ENCODE measurements at regions not wholly inside any gene's neighbourhood (a gene's known extent, or its start where the extent isn't known, plus 50 kb on each side); places are given as distances from the start of the nearest gene placed in this dataset.
"Not testable (repeated sequence)": the region's sequence is repeated elsewhere in the genome, so short reads cannot be mapped to it uniquely, and the experiment has no call there.

DNA sequence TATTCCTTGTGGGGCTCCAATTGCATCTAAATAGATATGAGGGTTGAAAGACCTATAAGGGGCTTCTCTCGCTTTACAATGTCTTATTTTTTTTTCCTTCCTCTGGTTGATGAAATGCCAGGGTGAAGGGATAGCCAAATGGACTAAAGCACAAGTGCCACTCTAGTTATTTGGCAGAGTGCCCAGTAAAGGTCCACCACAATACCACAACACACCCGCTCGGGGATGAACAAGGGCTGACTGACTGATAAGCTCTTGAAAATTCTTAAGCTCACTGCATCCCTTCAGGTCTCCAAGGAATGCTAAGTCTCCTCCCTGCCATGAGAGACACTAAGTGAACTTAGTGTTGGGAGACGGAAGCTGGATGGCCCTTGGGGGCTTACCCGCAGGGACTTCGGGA, 121.0 kb upstream of the CCNG1 start:
- TF ChIP-seq POLR2A (IDR thresholded peaks at IDR 0.05; ENCODE audit: extremely low read depth, insufficient read length): not testable (repeated sequence)
- TF ChIP-seq, protein P1, sequence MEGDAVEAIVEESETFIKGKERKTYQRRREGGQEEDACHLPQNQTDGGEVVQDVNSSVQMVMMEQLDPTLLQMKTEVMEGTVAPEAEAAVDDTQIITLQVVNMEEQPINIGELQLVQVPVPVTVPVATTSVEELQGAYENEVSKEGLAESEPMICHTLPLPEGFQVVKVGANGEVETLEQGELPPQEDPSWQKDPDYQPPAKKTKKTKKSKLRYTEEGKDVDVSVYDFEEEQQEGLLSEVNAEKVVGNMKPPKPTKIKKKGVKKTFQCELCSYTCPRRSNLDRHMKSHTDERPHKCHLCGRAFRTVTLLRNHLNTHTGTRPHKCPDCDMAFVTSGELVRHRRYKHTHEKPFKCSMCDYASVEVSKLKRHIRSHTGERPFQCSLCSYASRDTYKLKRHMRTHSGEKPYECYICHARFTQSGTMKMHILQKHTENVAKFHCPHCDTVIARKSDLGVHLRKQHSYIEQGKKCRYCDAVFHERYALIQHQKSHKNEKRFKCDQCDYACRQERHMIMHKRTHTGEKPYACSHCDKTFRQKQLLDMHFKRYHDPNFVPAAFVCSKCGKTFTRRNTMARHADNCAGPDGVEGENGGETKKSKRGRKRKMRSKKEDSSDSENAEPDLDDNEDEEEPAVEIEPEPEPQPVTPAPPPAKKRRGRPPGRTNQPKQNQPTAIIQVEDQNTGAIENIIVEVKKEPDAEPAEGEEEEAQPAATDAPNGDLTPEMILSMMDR (IDR thresholded peaks at IDR 0.05; ENCODE audit: low read depth, low read length): not testable (repeated sequence)
- TF ChIP-seq, protein P2, sequence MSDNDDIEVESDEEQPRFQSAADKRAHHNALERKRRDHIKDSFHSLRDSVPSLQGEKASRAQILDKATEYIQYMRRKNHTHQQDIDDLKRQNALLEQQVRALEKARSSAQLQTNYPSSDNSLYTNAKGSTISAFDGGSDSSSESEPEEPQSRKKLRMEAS (IDR thresholded peaks at IDR 0.05; ENCODE audit: low read depth, low read length): not testable (repeated sequence)

Measured in NB4 (cell line).